ENCODE measurements at regions not wholly inside any gene's neighbourhood (a gene's known extent, or its start where the extent isn't known, plus 50 kb on each side); places are given as distances from the start of the nearest gene placed in this dataset.

- H2BK12ac ChIP-seq (ENCODE audit: low read length in 2 of 2): no peak overlapping the region
- H2AFZ ChIP-seq (ENCODE audit: low read depth, low read length): no peak overlapping the region
- no peak overlapping the region for H4K91ac ChIP-seq (ENCODE audit: low read length)
- H3K4ac ChIP-seq (ENCODE audit: low read depth in 1 of 2, low read length in 2 of 2): no peak overlapping the region
- peaks cover 2% of the 10 kb centered on the region for H3K4me1 ChIP-seq (ENCODE audit: control insufficient read depth, insufficient read depth, low read depth, low read length)
- H2BK5ac ChIP-seq (ENCODE audit: low read depth, low read length, poor library complexity, severe bottlenecking): no peak overlapping the region
- WGBS: 100% methylated on average over 1 of the region's 3 CpGs
- H3K27me3 ChIP-seq (ENCODE audit: control insufficient read depth in 1 of 2, insufficient read depth in 1 of 2, low read length in 2 of 2): no peaks in the 10 kb centered on the region
- H3K79me1 ChIP-seq (replicated peaks; ENCODE audit: low read length, poor library complexity, severe bottlenecking): no peaks in the 10 kb centered on the region
- H3K9ac ChIP-seq (ENCODE audit: low read length): no peak overlapping the region
- no peak overlapping the region for H3K4me2 ChIP-seq (ENCODE audit: low read length, poor library complexity, severe bottlenecking)
- no peaks in the 10 kb centered on the region for H3K36me3 ChIP-seq (ENCODE audit: control insufficient read depth in 1 of 2, insufficient read depth in 2 of 2, low read depth in 1 of 2, low read length in 2 of 2)
- H3K27ac ChIP-seq (ENCODE audit: low read length, poor library complexity, severe bottlenecking): no peak overlapping the region
- no peak overlapping the region for H3K23ac ChIP-seq (ENCODE audit: low read length in 2 of 2)
- H2BK120ac ChIP-seq (ENCODE audit: low read depth, low read length): no peak overlapping the region
- H3K18ac ChIP-seq (ENCODE audit: low read depth in 1 of 2, low read length in 2 of 2): no peak overlapping the region
- H3K4me3 ChIP-seq (ENCODE audit: insufficient read depth in 1 of 2, low read depth in 1 of 2, low read length in 2 of 2): no peak overlapping the region
- no peak overlapping the region for H3K14ac ChIP-seq (ENCODE audit: low read length in 2 of 2)
- H3K9me3 ChIP-seq (ENCODE audit: control insufficient read depth, low read length): no peaks in the 10 kb centered on the region
- no peak for DNase-seq
- H2BK15ac ChIP-seq (ENCODE audit: low read depth, poor library complexity, severe bottlenecking): no peak overlapping the region
- H2AK5ac ChIP-seq (ENCODE audit: low read length, severe bottlenecking): no peak overlapping the region
- no peak overlapping the region for H4K8ac ChIP-seq (ENCODE audit: low read length)
Measured at GRCh38 chr2:221106241-221106640, 465.9 kb downstream of the EPHA4 start.

GRCh38 chr2:221107424-221107823, 464.7 kb downstream of the EPHA4 start:
- no peak overlapping the region for H3K14ac ChIP-seq (ENCODE audit: low read length in 2 of 2)
- no peaks in the 10 kb centered on the region for H3K27me3 ChIP-seq (ENCODE audit: control insufficient read depth in 1 of 2, insufficient read depth in 1 of 2, low read length in 2 of 2)
- no peaks in the 10 kb centered on the region for H3K79me1 ChIP-seq (replicated peaks; ENCODE audit: low read length, poor library complexity, severe bottlenecking)
- no peak overlapping the region for H2BK120ac ChIP-seq (ENCODE audit: low read depth, low read length)
- H3K36me3 ChIP-seq (ENCODE audit: control insufficient read depth in 1 of 2, insufficient read depth in 2 of 2, low read depth in 1 of 2, low read length in 2 of 2): no peaks in the 10 kb centered on the region
- H3K4me2 ChIP-seq (ENCODE audit: low read length, poor library complexity, severe bottlenecking): no peak overlapping the region
- no peak overlapping the region for H3K4ac ChIP-seq (ENCODE audit: low read depth in 1 of 2, low read length in 2 of 2)
- no peak overlapping the region for H2AK5ac ChIP-seq (ENCODE audit: low read length, severe bottlenecking)
- no peak overlapping the region for H2BK12ac ChIP-seq (ENCODE audit: low read length in 2 of 2)
- WGBS: no CpG with 5 or more reads among the region's 1 CpG
- no peaks in the 10 kb centered on the region for H3K9me3 ChIP-seq (ENCODE audit: control insufficient read depth, low read length)
- no peak overlapping the region for H2BK5ac ChIP-seq (ENCODE audit: low read depth, low read length, poor library complexity, severe bottlenecking)
- H3K9ac ChIP-seq (ENCODE audit: low read length): no peak overlapping the region
- H4K91ac ChIP-seq (ENCODE audit: low read length): no peak overlapping the region
- no peak overlapping the region for H3K23ac ChIP-seq (ENCODE audit: low read length in 2 of 2)
- H4K8ac ChIP-seq (ENCODE audit: low read length): no peak overlapping the region
- no peak overlapping the region for H3K27ac ChIP-seq (ENCODE audit: low read length, poor library complexity, severe bottlenecking)
- no peak overlapping the region for H2BK15ac ChIP-seq (ENCODE audit: low read depth, poor library complexity, severe bottlenecking)
- no peak overlapping the region for H2AFZ ChIP-seq (ENCODE audit: low read depth, low read length)
- no peak overlapping the region for H3K18ac ChIP-seq (ENCODE audit: low read depth in 1 of 2, low read length in 2 of 2)
- peaks cover 2% of the 10 kb centered on the region for H3K4me1 ChIP-seq (ENCODE audit: control insufficient read depth, insufficient read depth, low read depth, low read length)
- DNase-seq: no peak
- no peak overlapping the region for H3K4me3 ChIP-seq (ENCODE audit: insufficient read depth in 1 of 2, low read depth in 1 of 2, low read length in 2 of 2)

GRCh38 chr2:221109552-221109951, 462.6 kb downstream of the EPHA4 start:
- H3K4me3 ChIP-seq (ENCODE audit: insufficient read depth in 1 of 2, low read depth in 1 of 2, low read length in 2 of 2): no peak overlapping the region
- no peak overlapping the region for H3K18ac ChIP-seq (ENCODE audit: low read depth in 1 of 2, low read length in 2 of 2)
- no peaks in the 10 kb centered on the region for H3K27me3 ChIP-seq (ENCODE audit: control insufficient read depth in 1 of 2, insufficient read depth in 1 of 2, low read length in 2 of 2)
- no peak overlapping the region for H3K4ac ChIP-seq (ENCODE audit: low read depth in 1 of 2, low read length in 2 of 2)
- no peak overlapping the region for H4K8ac ChIP-seq (ENCODE audit: low read length)
- DNase-seq: no peak
- H3K9ac ChIP-seq (ENCODE audit: low read length): no peak overlapping the region
- no peaks in the 10 kb centered on the region for H3K79me1 ChIP-seq (replicated peaks; ENCODE audit: low read length, poor library complexity, severe bottlenecking)
- H2AFZ ChIP-seq (ENCODE audit: low read depth, low read length): no peak overlapping the region
- H2BK120ac ChIP-seq (ENCODE audit: low read depth, low read length): no peak overlapping the region
- H2BK12ac ChIP-seq (ENCODE audit: low read length in 2 of 2): no peak overlapping the region
- H3K23ac ChIP-seq (ENCODE audit: low read length in 2 of 2): no peak overlapping the region
- no peak overlapping the region for H2BK5ac ChIP-seq (ENCODE audit: low read depth, low read length, poor library complexity, severe bottlenecking)
- no peak overlapping the region for H2AK5ac ChIP-seq (ENCODE audit: low read length, severe bottlenecking)
- H3K4me2 ChIP-seq (ENCODE audit: low read length, poor library complexity, severe bottlenecking): no peak overlapping the region
- H2BK15ac ChIP-seq (ENCODE audit: low read depth, poor library complexity, severe bottlenecking): no peak overlapping the region
- no peaks in the 10 kb centered on the region for H3K36me3 ChIP-seq (ENCODE audit: control insufficient read depth in 1 of 2, insufficient read depth in 2 of 2, low read depth in 1 of 2, low read length in 2 of 2)
- no peak overlapping the region for H4K91ac ChIP-seq (ENCODE audit: low read length)
- no peaks in the 10 kb centered on the region for H3K9me3 ChIP-seq (ENCODE audit: control insufficient read depth, low read length)
- H3K27ac ChIP-seq (ENCODE audit: low read length, poor library complexity, severe bottlenecking): no peak overlapping the region
- H3K4me1 ChIP-seq (ENCODE audit: control insufficient read depth, insufficient read depth, low read depth, low read length): peaks cover 2% of the 10 kb centered on the region
- H3K14ac ChIP-seq (ENCODE audit: low read length in 2 of 2): no peak overlapping the region

- H3K79me1 ChIP-seq (replicated peaks; ENCODE audit: low read length, poor library complexity, severe bottlenecking): no peaks in the 10 kb centered on the region
- no peak overlapping the region for H2AK5ac ChIP-seq (ENCODE audit: low read length, severe bottlenecking)
- H2BK5ac ChIP-seq (ENCODE audit: low read depth, low read length, poor library complexity, severe bottlenecking): no peak overlapping the region
- no peaks in the 10 kb centered on the region for H3K36me3 ChIP-seq (ENCODE audit: control insufficient read depth in 1 of 2, insufficient read depth in 2 of 2, low read depth in 1 of 2, low read length in 2 of 2)
- no peak overlapping the region for H2BK12ac ChIP-seq (ENCODE audit: low read length in 2 of 2)
- H3K4me3 ChIP-seq (ENCODE audit: insufficient read depth in 1 of 2, low read depth in 1 of 2, low read length in 2 of 2): no peak overlapping the region
- 55% methylated on average over 4 of the region's 4 CpGs for WGBS
- no peak overlapping the region for H3K4me2 ChIP-seq (ENCODE audit: low read length, poor library complexity, severe bottlenecking)
- no peak overlapping the region for H2BK120ac ChIP-seq (ENCODE audit: low read depth, low read length)
- H2AFZ ChIP-seq (ENCODE audit: low read depth, low read length): no peak overlapping the region
- no peak overlapping the region for H3K23ac ChIP-seq (ENCODE audit: low read length in 2 of 2)
- DNase-seq: no peak
- H3K9me3 ChIP-seq (ENCODE audit: control insufficient read depth, low read length): no peaks in the 10 kb centered on the region
- no peak overlapping the region for H4K8ac ChIP-seq (ENCODE audit: low read length)
- H2BK15ac ChIP-seq (ENCODE audit: low read depth, poor library complexity, severe bottlenecking): no peak overlapping the region
- H3K4me1 ChIP-seq (ENCODE audit: control insufficient read depth, insufficient read depth, low read depth, low read length): peaks cover under 1% of the 10 kb centered on the region
- H3K4ac ChIP-seq (ENCODE audit: low read depth in 1 of 2, low read length in 2 of 2): no peak overlapping the region
- no peak overlapping the region for H3K27ac ChIP-seq (ENCODE audit: low read length, poor library complexity, severe bottlenecking)
- no peaks in the 10 kb centered on the region for H3K27me3 ChIP-seq (ENCODE audit: control insufficient read depth in 1 of 2, insufficient read depth in 1 of 2, low read length in 2 of 2)
- no peak overlapping the region for H3K9ac ChIP-seq (ENCODE audit: low read length)
- no peak overlapping the region for H3K18ac ChIP-seq (ENCODE audit: low read depth in 1 of 2, low read length in 2 of 2)
- no peak overlapping the region for H4K91ac ChIP-seq (ENCODE audit: low read length)
- H3K14ac ChIP-seq (ENCODE audit: low read length in 2 of 2): no peak overlapping the region
Measured at GRCh38 chr2:221111739-221112138, 460.4 kb downstream of the EPHA4 start.

Data from mesenchymal stem cell (in vitro differentiated cells and primary cell).